ENCODE measurements at regions not wholly inside any gene's neighbourhood (a gene's known extent, or its start where the extent isn't known, plus 50 kb on each side); places are given as distances from the start of the nearest gene placed in this dataset.

- TF ChIP-seq, protein P1, sequence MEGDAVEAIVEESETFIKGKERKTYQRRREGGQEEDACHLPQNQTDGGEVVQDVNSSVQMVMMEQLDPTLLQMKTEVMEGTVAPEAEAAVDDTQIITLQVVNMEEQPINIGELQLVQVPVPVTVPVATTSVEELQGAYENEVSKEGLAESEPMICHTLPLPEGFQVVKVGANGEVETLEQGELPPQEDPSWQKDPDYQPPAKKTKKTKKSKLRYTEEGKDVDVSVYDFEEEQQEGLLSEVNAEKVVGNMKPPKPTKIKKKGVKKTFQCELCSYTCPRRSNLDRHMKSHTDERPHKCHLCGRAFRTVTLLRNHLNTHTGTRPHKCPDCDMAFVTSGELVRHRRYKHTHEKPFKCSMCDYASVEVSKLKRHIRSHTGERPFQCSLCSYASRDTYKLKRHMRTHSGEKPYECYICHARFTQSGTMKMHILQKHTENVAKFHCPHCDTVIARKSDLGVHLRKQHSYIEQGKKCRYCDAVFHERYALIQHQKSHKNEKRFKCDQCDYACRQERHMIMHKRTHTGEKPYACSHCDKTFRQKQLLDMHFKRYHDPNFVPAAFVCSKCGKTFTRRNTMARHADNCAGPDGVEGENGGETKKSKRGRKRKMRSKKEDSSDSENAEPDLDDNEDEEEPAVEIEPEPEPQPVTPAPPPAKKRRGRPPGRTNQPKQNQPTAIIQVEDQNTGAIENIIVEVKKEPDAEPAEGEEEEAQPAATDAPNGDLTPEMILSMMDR (IDR thresholded peaks at IDR 0.05), result no peak
- no peak for TF ChIP-seq POLR2A (IDR thresholded peaks at IDR 0.05)
Observed at GRCh38 chr7:47100148-47100816, 481.6 kb downstream of the TNS3 start.

Measured in thyroid gland (tissue), 4 donors.